ENCODE measurements at regions not wholly inside any gene's neighbourhood (a gene's known extent, or its start where the extent isn't known, plus 50 kb on each side); places are given as distances from the start of the nearest gene placed in this dataset.

GRCh38 chr6:40328386-40328985, 258.7 kb downstream of the LRFN2 start:
- peaks cover 0 to 5% of the 10 kb centered on the region in 2 donors for H3K4me1 ChIP-seq (ENCODE audit: control insufficient read depth in 2 of 2, insufficient read depth in 2 of 2, low read length in 1 of 2)
- WGBS, 2 donors: 42 to 44% methylated on average over 12 of the region's 12 CpGs
- H3K9me3 ChIP-seq (ENCODE audit: control insufficient read depth in 2 of 2, insufficient read depth in 1 of 2, low read depth in 1 of 2, low read length in 1 of 2): no peaks in the 10 kb centered on the region
- no peaks in the 10 kb centered on the region for H3K27me3 ChIP-seq (ENCODE audit: control insufficient read depth in 1 of 2, insufficient read depth in 2 of 2, low read length in 2 of 2)
- H3K27ac ChIP-seq (ENCODE audit: low read depth in 2 of 2, low read length in 1 of 2): no peak overlapping the region
- H3K4me3 ChIP-seq (ENCODE audit: low read depth in 1 of 2, low read length in 2 of 2): no peak overlapping the region
- no peaks in the 10 kb centered on the region for H3K36me3 ChIP-seq (ENCODE audit: control insufficient read depth in 2 of 2, insufficient read depth in 2 of 2, low read length in 1 of 2)

- H3K4me1 ChIP-seq (ENCODE audit: control insufficient read depth in 2 of 2, insufficient read depth in 2 of 2, low read length in 1 of 2): peaks cover 0 to 5% of the 10 kb centered on the region in 2 donors
- no peaks in the 10 kb centered on the region for H3K27me3 ChIP-seq (ENCODE audit: control insufficient read depth in 1 of 2, insufficient read depth in 2 of 2, low read length in 2 of 2)
- 31 to 36% methylated on average over 3 of the region's 3 CpGs for WGBS, 2 donors
- no peaks in the 10 kb centered on the region for H3K36me3 ChIP-seq (ENCODE audit: control insufficient read depth in 2 of 2, insufficient read depth in 2 of 2, low read length in 1 of 2)
- H3K4me3 ChIP-seq (ENCODE audit: low read depth in 1 of 2, low read length in 2 of 2): no peak overlapping the region
- no peaks in the 10 kb centered on the region for H3K9me3 ChIP-seq (ENCODE audit: control insufficient read depth in 2 of 2, insufficient read depth in 1 of 2, low read depth in 1 of 2, low read length in 1 of 2)
- H3K27ac ChIP-seq (ENCODE audit: low read depth in 2 of 2, low read length in 1 of 2): no peak overlapping the region
Observed at GRCh38 chr6:40326714-40327421, 260.3 kb downstream of the LRFN2 start.

GRCh38 chr6:40325791-40326190, 261.4 kb downstream of the LRFN2 start:
- no peak overlapping the region for H3K27ac ChIP-seq (ENCODE audit: low read depth in 2 of 2, low read length in 1 of 2)
- no peaks in the 10 kb centered on the region for H3K27me3 ChIP-seq (ENCODE audit: control insufficient read depth in 1 of 2, insufficient read depth in 2 of 2, low read length in 2 of 2)
- WGBS, 2 donors: 58 to 59% methylated on average over 3 of the region's 3 CpGs
- H3K9me3 ChIP-seq (ENCODE audit: control insufficient read depth in 2 of 2, insufficient read depth in 1 of 2, low read depth in 1 of 2, low read length in 1 of 2): no peaks in the 10 kb centered on the region
- peaks cover 0 to 5% of the 10 kb centered on the region in 2 donors for H3K4me1 ChIP-seq (ENCODE audit: control insufficient read depth in 2 of 2, insufficient read depth in 2 of 2, low read length in 1 of 2)
- H3K4me3 ChIP-seq (ENCODE audit: low read depth in 1 of 2, low read length in 2 of 2): no peak overlapping the region
- H3K36me3 ChIP-seq (ENCODE audit: control insufficient read depth in 2 of 2, insufficient read depth in 2 of 2, low read length in 1 of 2): no peaks in the 10 kb centered on the region

- Histone ChIP-seq H3K9me3 (ENCODE audit: control insufficient read depth in 2 of 2, insufficient read depth in 1 of 2, low read depth in 1 of 2, low read length in 1 of 2) (no peaks in the 10 kb centered on the region), H3K27me3 (ENCODE audit: control insufficient read depth in 1 of 2, insufficient read depth in 2 of 2, low read length in 2 of 2) (no peaks in the 10 kb centered on the region), H3K27ac (ENCODE audit: low read depth in 2 of 2, low read length in 1 of 2) (no peak overlapping the region), H3K4me3 (ENCODE audit: low read depth in 1 of 2, low read length in 2 of 2) (no peak overlapping the region), H3K36me3 (ENCODE audit: control insufficient read depth in 2 of 2, insufficient read depth in 2 of 2, low read length in 1 of 2) (no peaks in the 10 kb centered on the region), H3K4me1 (ENCODE audit: control insufficient read depth in 2 of 2, insufficient read depth in 2 of 2, low read length in 1 of 2) (peaks cover 0 to 5% of the 10 kb centered on the region in 2 donors)
- WGBS, 2 donors: 42 to 55% methylated on average over 2 of the region's 2 CpGs
Observed at GRCh38 chr6:40325041-40325440, 262.1 kb downstream of the LRFN2 start.

GRCh38 chr6:40323881-40324634, 263.1 kb downstream of the LRFN2 start:
- no peak overlapping the region for H3K27ac ChIP-seq (ENCODE audit: low read depth in 2 of 2, low read length in 1 of 2)
- no peaks in the 10 kb centered on the region for H3K27me3 ChIP-seq (ENCODE audit: control insufficient read depth in 1 of 2, insufficient read depth in 2 of 2, low read length in 2 of 2)
- no peak overlapping the region for H3K4me3 ChIP-seq (ENCODE audit: low read depth in 1 of 2, low read length in 2 of 2)
- no peaks in the 10 kb centered on the region for H3K36me3 ChIP-seq (ENCODE audit: control insufficient read depth in 2 of 2, insufficient read depth in 2 of 2, low read length in 1 of 2)
- peaks cover 0 to 3% of the 10 kb centered on the region in 2 donors for H3K9me3 ChIP-seq (ENCODE audit: control insufficient read depth in 2 of 2, insufficient read depth in 1 of 2, low read depth in 1 of 2, low read length in 1 of 2)
- 73 to 78% methylated on average over 8 of the region's 8 CpGs for WGBS, 2 donors
- peaks cover 0 to 5% of the 10 kb centered on the region in 2 donors for H3K4me1 ChIP-seq (ENCODE audit: control insufficient read depth in 2 of 2, insufficient read depth in 2 of 2, low read length in 1 of 2)

GRCh38 chr6:40322336-40322735, 264.8 kb downstream of the LRFN2 start:
- WGBS, 2 donors: 79% methylated on average over 9 of the region's 9 CpGs
- no peak overlapping the region for H3K27ac ChIP-seq (ENCODE audit: low read depth in 2 of 2, low read length in 1 of 2)

GRCh38 chr6:40321616-40322015, 265.5 kb downstream of the LRFN2 start:
- peaks cover 0 to 5% of the 10 kb centered on the region in 2 donors for H3K4me1 ChIP-seq (ENCODE audit: control insufficient read depth in 2 of 2, insufficient read depth in 2 of 2, low read length in 1 of 2)
- H3K4me3 ChIP-seq (ENCODE audit: low read depth in 1 of 2, low read length in 2 of 2): no peak overlapping the region
- peaks cover 0 to 7% of the 10 kb centered on the region in 2 donors for H3K27me3 ChIP-seq (ENCODE audit: control insufficient read depth in 1 of 2, insufficient read depth in 2 of 2, low read length in 2 of 2)
- peaks cover 0 to 4% of the 10 kb centered on the region in 2 donors for H3K9me3 ChIP-seq (ENCODE audit: control insufficient read depth in 2 of 2, insufficient read depth in 1 of 2, low read depth in 1 of 2, low read length in 1 of 2)
- H3K27ac ChIP-seq (ENCODE audit: low read depth in 2 of 2, low read length in 1 of 2): no peak overlapping the region
- WGBS, 2 donors: 89 to 92% methylated on average over 7 of the region's 7 CpGs
- no peaks in the 10 kb centered on the region for H3K36me3 ChIP-seq (ENCODE audit: control insufficient read depth in 2 of 2, insufficient read depth in 2 of 2, low read length in 1 of 2)

More at GRCh38 chr6:40322336-40322735, 264.8 kb downstream of the LRFN2 start:
- H3K4me3 ChIP-seq (ENCODE audit: low read depth in 1 of 2, low read length in 2 of 2): no peak overlapping the region
- peaks cover 0 to 4% of the 10 kb centered on the region in 2 donors for H3K9me3 ChIP-seq (ENCODE audit: control insufficient read depth in 2 of 2, insufficient read depth in 1 of 2, low read depth in 1 of 2, low read length in 1 of 2)
- H3K36me3 ChIP-seq (ENCODE audit: control insufficient read depth in 2 of 2, insufficient read depth in 2 of 2, low read length in 1 of 2): no peaks in the 10 kb centered on the region
- H3K4me1 ChIP-seq (ENCODE audit: control insufficient read depth in 2 of 2, insufficient read depth in 2 of 2, low read length in 1 of 2): peaks cover 0 to 5% of the 10 kb centered on the region in 2 donors
- peaks cover 0 to 7% of the 10 kb centered on the region in 2 donors for H3K27me3 ChIP-seq (ENCODE audit: control insufficient read depth in 1 of 2, insufficient read depth in 2 of 2, low read length in 2 of 2)

GRCh38 chr6:40320947-40321346, 266.2 kb downstream of the LRFN2 start:
- Histone ChIP-seq H3K27ac (ENCODE audit: low read depth in 2 of 2, low read length in 1 of 2) (no peak overlapping the region), H3K4me1 (ENCODE audit: control insufficient read depth in 2 of 2, insufficient read depth in 2 of 2, low read length in 1 of 2) (peaks cover 0 to 5% of the 10 kb centered on the region in 2 donors), H3K4me3 (ENCODE audit: low read depth in 1 of 2, low read length in 2 of 2) (no peak overlapping the region), H3K36me3 (ENCODE audit: control insufficient read depth in 2 of 2, insufficient read depth in 2 of 2, low read length in 1 of 2) (no peaks in the 10 kb centered on the region), H3K9me3 (ENCODE audit: control insufficient read depth in 2 of 2, insufficient read depth in 1 of 2, low read depth in 1 of 2, low read length in 1 of 2) (peaks cover 0 to 4% of the 10 kb centered on the region in 2 donors), H3K27me3 (ENCODE audit: control insufficient read depth in 1 of 2, insufficient read depth in 2 of 2, low read length in 2 of 2) (peaks cover 0 to 7% of the 10 kb centered on the region in 2 donors)
- 70 to 80% methylated on average over 2 of the region's 2 CpGs for WGBS, 2 donors

- H3K9me3 ChIP-seq (ENCODE audit: control insufficient read depth in 2 of 2, insufficient read depth in 1 of 2, low read depth in 1 of 2, low read length in 1 of 2): peaks cover 0 to 4% of the 10 kb centered on the region in 2 donors
- H3K36me3 ChIP-seq (ENCODE audit: control insufficient read depth in 2 of 2, insufficient read depth in 2 of 2, low read length in 1 of 2): no peaks in the 10 kb centered on the region
- H3K4me1 ChIP-seq (ENCODE audit: control insufficient read depth in 2 of 2, insufficient read depth in 2 of 2, low read length in 1 of 2): peaks cover 0 to 3% of the 10 kb centered on the region in 2 donors
- H3K27me3 ChIP-seq (ENCODE audit: control insufficient read depth in 1 of 2, insufficient read depth in 2 of 2, low read length in 2 of 2): peaks cover 0 to 7% of the 10 kb centered on the region in 2 donors
- H3K4me3 ChIP-seq (ENCODE audit: low read depth in 1 of 2, low read length in 2 of 2): no peak overlapping the region
- 83 to 86% methylated on average over 3 of the region's 3 CpGs for WGBS, 2 donors
- no peak overlapping the region for H3K27ac ChIP-seq (ENCODE audit: low read depth in 2 of 2, low read length in 1 of 2)
Observed at GRCh38 chr6:40320441-40320840, 266.7 kb downstream of the LRFN2 start.
